SIG-M5 treated with dmso at 0.1 percent for 504 hours (cell line): ENCODE measurements at regions not wholly inside any gene's neighbourhood (a gene's known extent, or its start where the extent isn't known, plus 50 kb on each side); places are given as distances from the start of the nearest gene placed in this dataset.
A peak's percentile ranks its signal among the peaks of the same experiment; 100 is the strongest.
"Not testable (repeated sequence)": the region's sequence is repeated elsewhere in the genome, so short reads cannot be mapped to it uniquely, and the experiment has no call there.

Experiments used
- DNase-seq: peaks from one replicate; lab custom pipeline; 2025; ENCODE audit not compliant: unreplicated experiment; lab: John Stamatoyannopoulos, UW

- DNase-seq, result no peak
Observed at GRCh38 chr13:65540175-65540574, 1690.0 kb downstream of the PCDH9 start.

- DNase-seq, result no peak
Observed at GRCh38 chr13:65535370-65535769, 1694.8 kb downstream of the PCDH9 start.

GRCh38 chr13:65532231-65532630 lies 1697.9 kb downstream of the PCDH9 start:
- no peak for DNase-seq

GRCh38 chr13:65530688-65531087 lies 1699.4 kb downstream of the PCDH9 start:
- peak; percentile 19 for DNase-seq

GRCh38 chr13:65529541-65529940 lies 1700.6 kb downstream of the PCDH9 start:
- DNase-seq, result no peak

- no peak for DNase-seq
Observed at GRCh38 chr13:65508745-65509144, 1721.4 kb downstream of the PCDH9 start.

GRCh38 chr13:65508338-65508737 lies 1721.8 kb downstream of the PCDH9 start:
- DNase-seq, result no peak

GRCh38 chr13:65505941-65506340 lies 1724.2 kb downstream of the PCDH9 start:
- no peak for DNase-seq

GRCh38 chr13:65504213-65504612 lies 1725.9 kb downstream of the PCDH9 start:
- DNase-seq, result no peak

GRCh38 chr13:65500481-65500880 lies 1729.7 kb downstream of the PCDH9 start:
- DNase-seq, result no peak

GRCh38 chr13:65499256-65499655 lies 1730.9 kb downstream of the PCDH9 start:
- no peak for DNase-seq

- DNase-seq, result no peak
Observed at GRCh38 chr13:65497265-65497664, 1732.9 kb downstream of the PCDH9 start.

- DNase-seq, result not testable (repeated sequence)
Observed at GRCh38 chr13:65490725-65491124, 1739.4 kb downstream of the PCDH9 start.

- no peak for DNase-seq
Observed at GRCh38 chr13:65488606-65489005, 1741.5 kb downstream of the PCDH9 start.

- no peak for DNase-seq
Observed at GRCh38 chr13:65479692-65480091, 1750.4 kb downstream of the PCDH9 start.

- no peak for DNase-seq
Observed at GRCh38 chr13:65473196-65473595, 1756.9 kb downstream of the PCDH9 start.

GRCh38 chr13:65472336-65472735 lies 1757.8 kb downstream of the PCDH9 start:
- no peak for DNase-seq

GRCh38 chr13:65470781-65471180 lies 1759.4 kb downstream of the PCDH9 start:
- DNase-seq, result no peak

GRCh38 chr13:65468628-65469027 lies 1761.5 kb downstream of the PCDH9 start:
- peak; percentile 7 for DNase-seq

GRCh38 chr13:65461590-65461989 lies 1768.5 kb downstream of the PCDH9 start:
- DNase-seq, result no peak

GRCh38 chr13:65460136-65460535 lies 1770.0 kb downstream of the PCDH9 start:
- no peak for DNase-seq

GRCh38 chr13:65456150-65456912 lies 1773.8 kb downstream of the PCDH9 start:
- no peak for DNase-seq

GRCh38 chr13:65454403-65454802 lies 1775.7 kb downstream of the PCDH9 start:
- no peak for DNase-seq
